Left lung (tissue), 4 donors: ENCODE measurements at regions not wholly inside any gene's neighbourhood (a gene's known extent, or its start where the extent isn't known, plus 50 kb on each side); places are given as distances from the start of the nearest gene placed in this dataset.

Source experiments
- ATAC-seq: fragments of 200-7000 bp; cut with Tn5 transposase; one replicate; pipeline ENCODE4 v1.9.1; 2020; ENCODE audit warnings: moderate library complexity
- DNase-seq, 4 donors: peaks; one replicate each; pipeline ENCODE4 v3.0.0-alpha.2; 2013 to 2020
- H3K27ac ChIP-seq, 2 donors: fragments of 200-600 bp; sonication (generic) in 1 of 2; one replicate each; pipeline versions ENCODE4 v1.5.0 to v1.8.0; 2020 to 2021
- H3K27me3 ChIP-seq, 2 donors: fragments of 200-600 bp; sonication (generic) in 1 of 2; one replicate each; pipeline versions ENCODE4 v1.5.0 to v1.8.0; 2020 to 2021
- H3K36me3 ChIP-seq, 2 donors: fragments of 200-600 bp; sonication (generic) in 1 of 2; one replicate each; pipeline versions ENCODE4 v1.5.0 to v1.8.0; 2020 to 2021
- H3K4me1 ChIP-seq, 2 donors: fragments of 200-600 bp; one replicate each; pipeline ENCODE4 v1.8.0; 2021
- H3K4me3 ChIP-seq, 2 donors: fragments of 200-600 bp; sonication (generic) in 1 of 2; one replicate each; pipeline versions ENCODE4 v1.5.0 to v1.8.0; 2020 to 2021; ENCODE audit warnings: mild to moderate bottlenecking in 1 of 2
- H3K9me3 ChIP-seq, 2 donors: fragments of 200-600 bp; sonication (generic) in 1 of 2; one replicate each; pipeline versions ENCODE4 v1.5.0 to v1.8.0; 2020 to 2021
- intact Hi-C, 2 donors: fragments of 100-400 bp; cut with DNase I; formaldehyde crosslinking; loops; one replicate each; pipeline versions ENCODE4 v1.11.2 to v1.14.2; 2022
- TF ChIP-seq, protein P1 (sequence below), 2 donors: fragments of 200-600 bp; sonication (generic) in 1 of 2; IDR thresholded peaks; one replicate each; pipeline versions ENCODE4 v1.5.0 to v1.8.0; 2021; ENCODE audit warnings: antibody characterized with exemption in 2 of 2
- donor health status: DM: no; HTN: yes; CAD: no.
- donor health status: DM: no; HTN: no; CAD: no.

DNA sequence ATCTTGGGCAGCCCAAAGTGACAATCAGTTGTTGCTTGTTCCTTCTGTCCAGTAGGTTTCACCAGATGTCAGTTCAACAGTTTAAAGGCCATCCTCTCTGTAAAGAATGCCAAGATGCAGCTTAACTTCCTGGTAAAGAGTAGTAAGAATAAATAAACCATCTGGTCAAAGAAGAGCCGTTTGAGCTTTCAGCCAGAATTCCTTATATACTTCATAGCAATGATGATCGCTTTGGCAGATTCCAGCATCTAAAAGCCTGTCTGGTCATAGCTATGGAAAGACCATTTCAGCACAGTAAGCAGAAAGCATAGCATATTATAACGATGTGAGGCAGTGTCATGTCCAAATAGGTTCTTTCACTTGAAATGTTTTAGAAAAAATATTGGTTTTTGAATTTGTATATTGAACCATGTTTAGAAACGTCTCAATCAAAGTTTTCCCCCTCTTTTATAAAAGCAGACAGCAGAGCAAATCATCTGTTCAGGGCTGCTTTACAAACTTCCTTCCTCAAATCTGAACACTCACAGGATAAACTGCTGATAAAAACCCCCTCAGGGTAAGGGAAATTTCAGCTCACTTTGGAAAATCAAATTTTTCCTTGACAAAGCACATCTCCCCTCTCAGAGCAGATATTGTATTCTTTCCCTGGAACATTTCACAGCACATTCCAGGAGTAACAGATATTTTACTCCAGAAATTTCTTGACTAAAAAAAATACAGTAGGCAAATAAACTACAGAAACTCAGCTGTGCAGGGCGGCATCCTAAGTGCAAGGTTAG is 184.1 kb downstream of the NOC3L start:
- Histone ChIP-seq H3K27me3 (no peaks in the 10 kb centered on the region), H3K27ac (no peak overlapping the region), H3K4me1 (no peaks in the 10 kb centered on the region), H3K36me3 (no peaks in the 10 kb centered on the region), H3K9me3 (no peaks in the 10 kb centered on the region), H3K4me3 (no peak overlapping the region)
- ATAC-seq, result no peak
- peak in 2 of 4 donors; percentile 56 to 76 for DNase-seq
- TF ChIP-seq, protein P1, sequence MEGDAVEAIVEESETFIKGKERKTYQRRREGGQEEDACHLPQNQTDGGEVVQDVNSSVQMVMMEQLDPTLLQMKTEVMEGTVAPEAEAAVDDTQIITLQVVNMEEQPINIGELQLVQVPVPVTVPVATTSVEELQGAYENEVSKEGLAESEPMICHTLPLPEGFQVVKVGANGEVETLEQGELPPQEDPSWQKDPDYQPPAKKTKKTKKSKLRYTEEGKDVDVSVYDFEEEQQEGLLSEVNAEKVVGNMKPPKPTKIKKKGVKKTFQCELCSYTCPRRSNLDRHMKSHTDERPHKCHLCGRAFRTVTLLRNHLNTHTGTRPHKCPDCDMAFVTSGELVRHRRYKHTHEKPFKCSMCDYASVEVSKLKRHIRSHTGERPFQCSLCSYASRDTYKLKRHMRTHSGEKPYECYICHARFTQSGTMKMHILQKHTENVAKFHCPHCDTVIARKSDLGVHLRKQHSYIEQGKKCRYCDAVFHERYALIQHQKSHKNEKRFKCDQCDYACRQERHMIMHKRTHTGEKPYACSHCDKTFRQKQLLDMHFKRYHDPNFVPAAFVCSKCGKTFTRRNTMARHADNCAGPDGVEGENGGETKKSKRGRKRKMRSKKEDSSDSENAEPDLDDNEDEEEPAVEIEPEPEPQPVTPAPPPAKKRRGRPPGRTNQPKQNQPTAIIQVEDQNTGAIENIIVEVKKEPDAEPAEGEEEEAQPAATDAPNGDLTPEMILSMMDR (IDR thresholded peaks at IDR 0.05), result no peak
- intact Hi-C loops, result no loop called here

DNA sequence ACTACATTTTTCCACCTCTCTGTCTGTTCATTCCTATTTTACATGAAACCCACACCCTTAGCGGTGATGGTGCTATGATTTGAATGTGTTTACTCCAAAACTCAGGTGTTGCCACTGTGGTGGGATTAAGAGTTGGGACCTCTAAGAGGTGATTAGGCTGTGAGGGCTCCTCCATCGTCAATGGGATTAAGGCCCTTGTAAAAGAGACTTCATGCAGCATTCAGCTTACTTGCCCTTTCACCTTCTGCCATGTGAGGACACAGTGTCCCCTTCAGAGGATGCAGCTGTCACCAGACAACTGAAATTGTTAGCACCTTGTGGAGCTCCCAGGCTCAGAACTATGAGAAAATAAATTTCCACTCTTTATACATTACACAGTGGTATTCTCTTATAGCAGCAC is 182.2 kb downstream of the NOC3L start:
- no peak overlapping the region for H3K27ac ChIP-seq
- H3K27me3 ChIP-seq, result no peaks in the 10 kb centered on the region
- no peak for ATAC-seq
- intact Hi-C loops, result no loop called here
- H3K9me3 ChIP-seq, result no peaks in the 10 kb centered on the region
- TF ChIP-seq, protein P1 (IDR thresholded peaks at IDR 0.05), result no peak
- no peak for DNase-seq
- no peaks in the 10 kb centered on the region for H3K4me1 ChIP-seq
- H3K36me3 ChIP-seq, result no peaks in the 10 kb centered on the region
- H3K4me3 ChIP-seq, result no peak overlapping the region

DNA sequence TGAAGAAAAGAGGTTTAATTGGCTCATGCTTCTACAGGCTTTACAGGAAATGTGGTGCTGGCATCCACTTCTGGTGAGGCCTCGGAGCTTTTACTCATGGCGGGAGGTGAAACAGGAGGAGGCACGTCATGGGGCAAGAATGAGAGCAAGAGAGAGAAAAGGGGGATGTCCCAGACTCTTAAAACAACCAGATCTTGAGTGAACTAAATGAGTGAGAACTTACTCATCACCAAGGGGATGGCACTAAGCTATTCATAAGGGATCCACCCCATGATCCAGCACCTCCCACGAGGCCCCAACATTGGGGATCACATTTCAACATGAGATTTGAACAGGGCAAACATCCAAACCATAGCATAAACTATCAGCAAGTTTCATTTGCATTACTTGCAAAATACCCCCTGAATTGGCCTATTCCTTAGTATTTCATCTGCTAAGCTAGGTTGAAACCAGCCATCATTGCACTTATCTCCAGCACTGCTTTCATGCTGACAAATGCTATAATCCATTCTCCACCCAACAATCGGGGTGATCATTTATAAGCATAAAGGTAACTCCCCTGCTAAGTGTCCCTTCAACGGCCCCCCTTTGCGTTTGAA is 179.0 kb downstream of the NOC3L start:
- Histone ChIP-seq H3K36me3 (no peaks in the 10 kb centered on the region), H3K9me3 (no peaks in the 10 kb centered on the region), H3K4me1 (no peaks in the 10 kb centered on the region), H3K27me3 (no peaks in the 10 kb centered on the region), H3K4me3 (no peak overlapping the region), H3K27ac (no peak overlapping the region)
- ATAC-seq (no peak), DNase-seq (no peak)
- intact Hi-C loops, result no loop called here
- TF ChIP-seq, protein P1 (IDR thresholded peaks at IDR 0.05), result no peak

DNA sequence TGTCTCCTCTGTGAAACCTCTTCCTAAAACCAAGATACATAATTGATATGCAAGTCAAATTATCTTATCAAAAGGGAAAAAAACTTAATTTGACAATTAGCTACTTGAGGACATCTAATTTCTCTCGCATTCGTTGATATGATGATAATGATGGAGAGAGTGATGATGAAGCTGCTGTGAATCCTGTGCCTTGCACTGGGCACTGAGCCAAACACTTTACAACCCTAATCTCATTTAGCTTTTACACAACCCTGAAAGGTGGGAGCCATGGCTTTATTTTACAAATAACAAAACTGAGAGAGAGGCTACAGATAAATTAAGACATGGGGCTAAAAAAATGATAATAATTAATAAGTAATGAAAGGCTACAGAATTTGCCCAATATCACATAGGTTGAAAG is 176.0 kb downstream of the NOC3L start:
- intact Hi-C loops, result no loop called here
- TF ChIP-seq, protein P1 (IDR thresholded peaks at IDR 0.05), result no peak
- ATAC-seq (no peak), DNase-seq (no peak)
- Histone ChIP-seq H3K27me3 (no peaks in the 10 kb centered on the region), H3K27ac (no peak overlapping the region), H3K4me1 (no peaks in the 10 kb centered on the region), H3K36me3 (no peaks in the 10 kb centered on the region), H3K9me3 (no peaks in the 10 kb centered on the region), H3K4me3 (no peak overlapping the region)

DNA sequence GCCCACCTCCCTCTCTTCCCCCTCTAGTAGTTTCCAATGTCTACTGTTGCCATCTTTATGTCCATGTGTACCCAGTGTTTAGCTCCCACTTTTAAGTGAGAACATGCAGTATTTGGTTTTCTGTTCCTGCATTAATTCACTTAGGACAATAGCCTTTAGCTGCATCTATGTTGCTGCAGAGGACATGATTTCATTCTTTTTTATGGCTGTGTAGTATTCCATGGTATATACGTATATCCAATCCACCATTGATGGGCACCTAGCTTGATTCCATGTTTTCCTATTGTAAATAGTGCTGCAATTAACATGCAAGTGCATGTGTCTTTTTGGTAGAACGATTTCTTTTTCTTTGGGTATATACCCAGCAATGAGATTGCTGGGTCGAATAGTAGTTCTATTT is 170.4 kb downstream of the NOC3L start:
- no peak for DNase-seq
- intact Hi-C loops, result no loop called here
- H3K27me3 ChIP-seq, result no peaks in the 10 kb centered on the region
- no peak for ATAC-seq
- no peaks in the 10 kb centered on the region for H3K9me3 ChIP-seq
- no peak overlapping the region for H3K4me3 ChIP-seq
- TF ChIP-seq, protein P1 (IDR thresholded peaks at IDR 0.05), result no peak
- no peak overlapping the region for H3K27ac ChIP-seq
- H3K4me1 ChIP-seq, result no peaks in the 10 kb centered on the region
- no peaks in the 10 kb centered on the region for H3K36me3 ChIP-seq
